HCT116 (cell line): ENCODE measurements at regions not wholly inside any gene's neighbourhood (a gene's known extent, or its start where the extent isn't known, plus 50 kb on each side); places are given as distances from the start of the nearest gene placed in this dataset.

Source experiments
- EGR1 ChIP-seq: IDR thresholded peaks from 2 replicates; pipeline ENCODE4 v1.6.1; 2012; ENCODE audit warnings: low read depth
- EZH2 ChIP-seq: fragments of 200-600 bp; sonication (generic); IDR thresholded peaks from 2 replicates; pipeline ENCODE4 v1.6.1; 2017; ENCODE audit warnings: antibody characterized with exemption, mixed run types
- EZH2phosphoT487 ChIP-seq: fragments of 200-600 bp; IDR thresholded peaks from 2 replicates; pipeline ENCODE4 v1.6.1; 2018; ENCODE audit warnings: antibody characterized with exemption, borderline replicate concordance
- POLR2A ChIP-seq: IDR thresholded peaks from 2 replicates; pipeline ENCODE4 v1.7.0; 2011; ENCODE audit warnings: borderline replicate concordance; ENCODE audit not compliant: insufficient read depth, insufficient read length; ENCODE audit errors: extremely low read depth
- RAD21 ChIP-seq: IDR thresholded peaks from 2 replicates; pipeline ENCODE4 v1.6.1; 2012; ENCODE audit warnings: low read depth, mild to moderate bottlenecking
- TF ChIP-seq, protein P1 (sequence below), 3 experiments: fragments of 200-600 bp in 1 of 3; sonication (generic) in 1 of 3; IDR thresholded peaks in 2 of 3; conservative IDR thresholded peaks in 1 of 3; 2 replicates each; pipeline ENCODE4 v1.5.1; 2012 to 2017; ENCODE audit warnings: low read depth in 2 of 3, low read length in 2 of 3, antibody characterized with exemption in 1 of 3, borderline replicate concordance in 1 of 3, control low read depth in 1 of 3, mild to moderate bottlenecking in 1 of 3, mixed read lengths in 1 of 3, mixed run types in 1 of 3, moderate library complexity in 1 of 3; ENCODE audit not compliant: insufficient read depth in 1 of 3

DNA sequence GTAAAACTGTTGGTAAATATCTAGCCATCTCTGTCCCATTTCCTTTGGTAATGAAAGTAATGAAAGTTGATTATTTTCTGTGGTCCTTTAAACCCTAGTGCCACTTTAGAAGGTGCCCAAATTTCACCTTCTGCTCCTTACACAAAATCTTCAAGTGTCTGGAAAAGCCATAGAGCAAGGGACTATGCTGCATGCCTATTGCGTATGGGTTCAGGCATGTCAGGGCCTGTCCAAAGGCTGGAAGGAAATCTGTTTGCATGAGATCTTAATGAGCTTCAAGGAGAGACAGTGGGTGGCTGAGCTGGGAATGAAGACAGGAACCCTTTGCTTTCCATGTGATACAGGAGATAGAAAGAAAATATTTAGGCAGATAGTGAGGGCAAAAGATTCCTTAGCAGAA, 66.6 kb upstream of the CCN6 start:
- TF ChIP-seq RAD21 = no peak
- TF ChIP-seq, protein P1, sequence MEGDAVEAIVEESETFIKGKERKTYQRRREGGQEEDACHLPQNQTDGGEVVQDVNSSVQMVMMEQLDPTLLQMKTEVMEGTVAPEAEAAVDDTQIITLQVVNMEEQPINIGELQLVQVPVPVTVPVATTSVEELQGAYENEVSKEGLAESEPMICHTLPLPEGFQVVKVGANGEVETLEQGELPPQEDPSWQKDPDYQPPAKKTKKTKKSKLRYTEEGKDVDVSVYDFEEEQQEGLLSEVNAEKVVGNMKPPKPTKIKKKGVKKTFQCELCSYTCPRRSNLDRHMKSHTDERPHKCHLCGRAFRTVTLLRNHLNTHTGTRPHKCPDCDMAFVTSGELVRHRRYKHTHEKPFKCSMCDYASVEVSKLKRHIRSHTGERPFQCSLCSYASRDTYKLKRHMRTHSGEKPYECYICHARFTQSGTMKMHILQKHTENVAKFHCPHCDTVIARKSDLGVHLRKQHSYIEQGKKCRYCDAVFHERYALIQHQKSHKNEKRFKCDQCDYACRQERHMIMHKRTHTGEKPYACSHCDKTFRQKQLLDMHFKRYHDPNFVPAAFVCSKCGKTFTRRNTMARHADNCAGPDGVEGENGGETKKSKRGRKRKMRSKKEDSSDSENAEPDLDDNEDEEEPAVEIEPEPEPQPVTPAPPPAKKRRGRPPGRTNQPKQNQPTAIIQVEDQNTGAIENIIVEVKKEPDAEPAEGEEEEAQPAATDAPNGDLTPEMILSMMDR (IDR thresholded peaks at IDR 0.05 in 2 of 3, conservative IDR thresholded peaks at IDR 0.05 in 1 of 3; ENCODE audit: borderline replicate concordance in 1 of 3, insufficient read depth in 1 of 3, low read depth in 2 of 3, low read length in 2 of 3) = no peak
- no peak for TF ChIP-seq POLR2A
- no peak for TF ChIP-seq EZH2
- no peak for TF ChIP-seq EZH2phosphoT487
- no peak for TF ChIP-seq EGR1
